IMR-90 (cell line): ENCODE measurements at regions not wholly inside any gene's neighbourhood (a gene's known extent, or its start where the extent isn't known, plus 50 kb on each side); places are given as distances from the start of the nearest gene placed in this dataset.

Experiments
- ATAC-seq: fragments of 200-7000 bp; cut with Tn5 transposase; 2 replicates; pipeline ENCODE4 v1.9.1; 2020; ENCODE audit warnings: low read depth, mild to moderate bottlenecking, moderate library complexity
- BruUV-seq: library from RNA; stranded (reverse); fragments of 400-500 nt; replicated peaks from 2 replicates; lab custom pipeline; 2021; lab: Mats Ljungman, UMichigan
- CTCF ChIA-PET: fragments of 300-600 bp; formaldehyde crosslinking; extraction: SDS; loops from one replicate; lab custom pipeline; 2021; ENCODE audit warnings: antibody characterized with exemption; lab: Yijun Ruan, JAX
- POLR2A ChIA-PET: fragments of 300-600 bp; sonication (Branson Sonifier 250); formaldehyde crosslinking; loops from one replicate; lab custom pipeline; 2022; ENCODE audit warnings: antibody characterized with exemption; ENCODE audit not compliant: unreplicated experiment; lab: Charles Lee
- DNase-seq: peaks from one replicate; pipeline ENCODE4 v3.0.0; 2013
- H2AFZ ChIP-seq: replicated peaks from 2 replicates; pipeline ENCODE3; 2013; ENCODE audit warnings: low read length, mild to moderate bottlenecking; ENCODE audit not compliant: poor library complexity
- H2AK5ac ChIP-seq: 2 replicates; pipeline ENCODE4 v1.6.1; 2013; ENCODE audit warnings: low read depth, low read length, inconsistent platforms
- H2AK9ac ChIP-seq: replicated peaks from 2 replicates; pipeline ENCODE3; 2013; ENCODE audit warnings: mild to moderate bottlenecking, low read depth, low read length, moderate library complexity; ENCODE audit not compliant: poor library complexity
- H2BK120ac ChIP-seq: 2 replicates; pipeline ENCODE4 v1.6.1; 2013; ENCODE audit warnings: low read depth, low read length, inconsistent platforms
- H2BK15ac ChIP-seq: 3 replicates; pipeline ENCODE4 v1.6.1; 2013; ENCODE audit warnings: low read depth, low read length, inconsistent platforms
- H2BK20ac ChIP-seq: 2 replicates; pipeline ENCODE4 v1.6.1; 2013; ENCODE audit warnings: low read depth, mild to moderate bottlenecking, inconsistent platforms, low read length, moderate library complexity
- H2BK5ac ChIP-seq: 2 replicates; pipeline ENCODE4 v1.6.1; 2013; ENCODE audit warnings: mild to moderate bottlenecking, low read depth, low read length, inconsistent platforms; ENCODE audit not compliant: poor library complexity, severe bottlenecking
- H3K14ac ChIP-seq: replicated peaks from 2 replicates; pipeline ENCODE4 v1.6.1; 2013; ENCODE audit warnings: low read depth, low read length, inconsistent platforms
- H3K18ac ChIP-seq: 2 replicates; pipeline ENCODE4 v1.6.1; 2013; ENCODE audit warnings: low read depth, low read length, control low read depth
- H3K23ac ChIP-seq: 2 replicates; pipeline ENCODE4 v1.6.1; 2013; ENCODE audit warnings: low read depth, low read length, inconsistent platforms
- H3K27ac ChIP-seq: 2 replicates; pipeline ENCODE4 v1.5.1; 2013; ENCODE audit warnings: mild to moderate bottlenecking, control low read depth, low read length; ENCODE audit not compliant: insufficient read depth
- H3K27me3 ChIP-seq: 2 replicates; pipeline ENCODE4 v1.6.1; 2013; ENCODE audit warnings: low read length; ENCODE audit not compliant: control insufficient read depth, insufficient read depth
- H3K36me3 ChIP-seq: 2 replicates; pipeline ENCODE4 v1.6.1; 2013; ENCODE audit warnings: low read length, mixed read lengths; ENCODE audit not compliant: control insufficient read depth, insufficient read depth
- H3K4ac ChIP-seq: 2 replicates; pipeline ENCODE4 v1.6.1; 2013; ENCODE audit warnings: low read depth, low read length, inconsistent platforms
- H3K4me1 ChIP-seq: 2 replicates; pipeline ENCODE4 v1.6.1; 2013; ENCODE audit warnings: low read length, mixed read lengths; ENCODE audit not compliant: control insufficient read depth, insufficient read depth
- H3K4me2 ChIP-seq: 2 replicates; pipeline ENCODE4 v1.6.1; 2013; ENCODE audit warnings: low read depth, mild to moderate bottlenecking, control low read depth, low read length, moderate library complexity
- H3K4me3 ChIP-seq: 2 replicates; pipeline ENCODE4 v1.5.1; 2013; ENCODE audit warnings: low read depth, mild to moderate bottlenecking, control low read depth, low read length, moderate library complexity; ENCODE audit not compliant: insufficient read depth
- H3K56ac ChIP-seq: 2 replicates; pipeline ENCODE4 v1.6.1; 2013; ENCODE audit warnings: low read length, inconsistent platforms; ENCODE audit not compliant: insufficient read depth; ENCODE audit errors: extremely low read depth
- H3K79me1 ChIP-seq, 2 experiments: 2 replicates each; pipeline ENCODE4 v1.6.1; 2013; ENCODE audit warnings: low read length in 2 of 2, inconsistent platforms in 1 of 2, low read depth in 1 of 2
- H3K9ac ChIP-seq: 2 replicates; pipeline ENCODE4 v1.6.1; 2013; ENCODE audit warnings: low read depth, low read length, control low read depth
- H3K9me1 ChIP-seq: 2 replicates; pipeline ENCODE4 v1.6.1; 2013; ENCODE audit warnings: low read length, inconsistent platforms; ENCODE audit not compliant: insufficient read depth
- H3K9me3 ChIP-seq: 2 replicates; pipeline ENCODE4 v1.6.1; 2013; ENCODE audit warnings: low read length; ENCODE audit not compliant: control insufficient read depth, insufficient read depth
- H4K20me1 ChIP-seq: 2 replicates; pipeline ENCODE4 v1.6.1; 2013; ENCODE audit warnings: low read length, inconsistent platforms; ENCODE audit not compliant: insufficient read depth
- H4K5ac ChIP-seq: 2 replicates; pipeline ENCODE4 v1.6.1; 2013; ENCODE audit warnings: mild to moderate bottlenecking, low read depth, low read length, control low read depth
- H4K8ac ChIP-seq, 2 experiments: 2 replicates each; pipeline ENCODE4 v1.6.1; 2013; ENCODE audit warnings: low read depth in 2 of 2, low read length in 2 of 2, control low read depth in 1 of 2, inconsistent platforms in 1 of 2
- H4K91ac ChIP-seq: 2 replicates; pipeline ENCODE4 v1.6.1; 2013; ENCODE audit warnings: low read depth, low read length, inconsistent platforms; ENCODE audit not compliant: insufficient read depth
- CEBPB ChIP-seq: IDR thresholded peaks from 2 replicates; pipeline ENCODE4 v1.6.1; 2012; ENCODE audit warnings: low read depth, low read length, improper control_type of control experiment
- CHD1 ChIP-seq: IDR thresholded peaks from 2 replicates; pipeline ENCODE4 v1.6.1; 2012; ENCODE audit warnings: low read depth, low read length, improper control_type of control experiment
- SMC3 ChIP-seq: fragments of 150-350 bp; IDR thresholded peaks from 2 replicates; pipeline ENCODE4 v1.6.1; 2016; ENCODE audit warnings: low read depth, mild to moderate bottlenecking, antibody characterized with exemption, low read length, moderate library complexity
- WGBS, 2 experiments: methylation state at CpG; one replicate each; pipeline versions ENCODE4 v1.1.5 to v1.1.7; 2013; ENCODE audit warnings: missing lambda C conversion rate in 2 of 2; ENCODE audit not compliant: insufficient read length in 1 of 2; ENCODE audit errors: extremely low coverage in 2 of 2; 5-methylcytosine and 5-hydroxymethylcytosine counted together
- dilution Hi-C: fragments of 300-500 bp; cut with HindIII; formaldehyde crosslinking; loops from one replicate; pipeline ENCODE4 v1.14.3; 2018; ENCODE audit warnings: low sequenced_read_pairs; ENCODE audit not compliant: unreplicated experiment
- in situ Hi-C: fragments of 300-500 bp; cut with MboI; formaldehyde crosslinking; loops from 3 replicates; pipeline ENCODE4 v1.14.3; 2019; ENCODE audit warnings: low sequenced_read_pairs, inconsistent platforms, mixed read lengths
- intact Hi-C: fragments of 100-400 bp; cut with micrococcal nuclease; formaldehyde crosslinking; loops from 2 replicates; pipeline ENCODE4 v1.10.0; 2022

- H3K9ac ChIP-seq = no peak overlapping the region
- H2BK15ac ChIP-seq = no peak overlapping the region
- no peak overlapping the region for H4K5ac ChIP-seq
- no peaks in the 10 kb centered on the region for H3K9me3 ChIP-seq
- no peak overlapping the region for H3K4me3 ChIP-seq
- H3K14ac ChIP-seq = no peak overlapping the region
- no peak overlapping the region for H3K4me2 ChIP-seq
- no peak for DNase-seq
- peaks cover 6% of the 10 kb centered on the region for H3K4me1 ChIP-seq
- H3K23ac ChIP-seq = no peak overlapping the region
- no peak for TF ChIP-seq CEBPB
- TF ChIP-seq SMC3 = no peak
- no peak for TF ChIP-seq CHD1
- no peaks in the 10 kb centered on the region for H3K79me1 ChIP-seq
- H2BK20ac ChIP-seq = no peak overlapping the region
- H3K4ac ChIP-seq = no peak overlapping the region
- no peak overlapping the region for H3K56ac ChIP-seq
- intact Hi-C loops (no loop called here), dilution Hi-C loops (no loop called here), in situ Hi-C loops (no loop called here)
- H2BK5ac ChIP-seq = no peak overlapping the region
- no peak overlapping the region for H4K91ac ChIP-seq
- no TSS peak for BruUV-seq
- no peak overlapping the region for H2AFZ ChIP-seq
- no peak overlapping the region for H2BK120ac ChIP-seq
- H2AK5ac ChIP-seq = no peak overlapping the region
- H4K20me1 ChIP-seq = no peaks in the 10 kb centered on the region
- no peak overlapping the region for H2AK9ac ChIP-seq
- no peak overlapping the region for H4K8ac ChIP-seq
- ChIA-PET CTCF (no interaction called here), POLR2A (no interaction called here)
- H3K9me1 ChIP-seq = peaks cover 4% of the 10 kb centered on the region
- H3K27me3 ChIP-seq = no peaks in the 10 kb centered on the region
- no peak for ATAC-seq
- H3K18ac ChIP-seq = no peak overlapping the region
- no peaks in the 10 kb centered on the region for H3K36me3 ChIP-seq
- no peak overlapping the region for H3K27ac ChIP-seq
- WGBS, 2 experiments = 67% methylated on average over 1 of the region's 4 CpGs; no CpG with 5 or more reads in 1 of the 2 experiments
These were observed 226.0 kb downstream of the MIAT start for GRCh38 chr22:26883393-26883792.
